Heart right ventricle (tissue), 16 donors: ENCODE measurements at regions not wholly inside any gene's neighbourhood (a gene's known extent, or its start where the extent isn't known, plus 50 kb on each side); places are given as distances from the start of the nearest gene placed in this dataset.

ENCODE experiments used
- ATAC-seq, 8 donors: fragments of 200-7000 bp; cut with Tn5 transposase; one replicate each; pipeline ENCODE4 v1.9.1; 2020; ENCODE audit warnings: mild to moderate bottlenecking in 8 of 8, moderate library complexity in 8 of 8, moderate number of reproducible peaks in 1 of 8
- DNase-seq, 2 donors: peaks; one replicate each; pipeline ENCODE4 v3.0.0-alpha.2; 2020
- H3K27ac ChIP-seq, 10 donors: fragments of 200-600 bp; sonication (generic) in 2 of 10; one replicate each; pipeline versions ENCODE4 v1.5.0 to v1.8.0; 2020 to 2022; ENCODE audit warnings: mild to moderate bottlenecking in 3 of 10
- H3K27me3 ChIP-seq, 7 donors: fragments of 200-600 bp; one replicate each; pipeline ENCODE4 v1.8.0; 2021 to 2022; ENCODE audit warnings: mild to moderate bottlenecking in 2 of 7
- H3K36me3 ChIP-seq, 9 donors: fragments of 200-600 bp; sonication (generic) in 1 of 9; one replicate each; pipeline versions ENCODE4 v1.5.0 to v1.8.0; 2020 to 2022; ENCODE audit warnings: mild to moderate bottlenecking in 2 of 9
- H3K4me1 ChIP-seq, 9 donors: fragments of 200-600 bp; sonication (generic) in 1 of 9; one replicate each; pipeline versions ENCODE4 v1.5.0 to v1.8.0; 2020 to 2022; ENCODE audit warnings: mild to moderate bottlenecking in 4 of 9
- H3K4me3 ChIP-seq, 10 donors: fragments of 200-600 bp; sonication (generic) in 2 of 10; one replicate each; pipeline versions ENCODE4 v1.5.0 to v1.8.0; 2020 to 2022; ENCODE audit warnings: mild to moderate bottlenecking in 7 of 10, moderate library complexity in 2 of 10
- H3K9me3 ChIP-seq, 11 donors: fragments of 200-600 bp in 10 of 11; sonication (generic) in 2 of 11; one replicate each; pipeline versions ENCODE4 v1.5.0 to v1.8.0; 2013 to 2022; ENCODE audit warnings: mild to moderate bottlenecking in 2 of 11, control low read depth in 1 of 11, moderate library complexity in 1 of 11
- CTCF ChIP-seq, 9 donors: fragments of 200-600 bp; sonication (generic) in 2 of 9; IDR thresholded peaks; one replicate each; pipeline versions ENCODE4 v1.5.0 to v1.8.0; 2021 to 2022; ENCODE audit warnings: antibody characterized with exemption in 9 of 9, mild to moderate bottlenecking in 5 of 9, moderate library complexity in 1 of 9
- WGBS, 2 donors: extraction: QIAGEN DNeasy Blood & Tissue Kit; methylation state at CpG; one replicate each; pipeline ENCODE4 v1.1.7; 2013; ENCODE audit warnings: inconsistent platforms in 1 of 2; 5-methylcytosine and 5-hydroxymethylcytosine counted together
- intact Hi-C, 10 donors: fragments of 100-400 bp; cut with DNase I; formaldehyde crosslinking; loops; one replicate each; pipeline versions ENCODE4 v1.11.1 to v1.14.2; 2022
- donor health status: Arrhythmogenic right ventricular cardiomyopathy.
- donor health status: ischemic (EF 13 %, LVEDD 7.1; RV severe dilation, severe dysfunction).
- donor health status: healthy with polysubstance abuse.
- donor health status: DM: no; HTN: yes; CAD: no.
- donor health status: DM: no; HTN: no; CAD: no.
- donor health status: ischemic (EF 25% LVEDD 6.9; RV normal size, moderate dysfunction).
- donor health status: ischemic (EF 25% LVEDD 5.7; RV mildly dilated, moderate dysfunction).
- donor health status: healthy.
- donor health status: DM: yes; HTN: yes; CAD: no.
- donor health status: Ischemic cardiomyopathy.
- donor health status: ischemic (EF 35%, LVEDD 5.7; RV mildly dilated, moderate dysfunction).
- donor health status: nonischemic (EF 11% LVEDD 7.7; RV severe dilation, severe dysfunction).
- donor health status: DM: yes; HTN: yes; CAD: no.
- donor health status: PGD.
- donor health status: ischemic (EF 29% LVEDD 5.4; RV normal size, mild dysfunction).
- donor health status: nonischemic (EF 23%, LVEDD 6.1; RV moderate dilation, normal function).

GRCh38 chrX:13257223-13258051 lies 62.4 kb downstream of the ATXN3L start:
- TF ChIP-seq CTCF (IDR thresholded peaks at IDR 0.05), result no peak
- Histone ChIP-seq H3K36me3 (no peaks in the 10 kb centered on the region), H3K27ac (no peak overlapping the region), H3K4me3 (no peak overlapping the region), H3K9me3 (peaks cover 0 to 5% (median 0%) of the 10 kb centered on the region in 11 donors), H3K4me1 (peaks cover 0 to 7% (median 0%) of the 10 kb centered on the region in 9 donors), H3K27me3 (peaks cover 0 to 43% (median 0%) of the 10 kb centered on the region in 7 donors)
- DNase-seq, result no peak
- 58 to 70% methylated on average over 6 of the region's 6 CpGs for WGBS, 2 donors
- intact Hi-C loops, result loop anchor here in 1 of 10 donors (10.0 kb wide), 2 partner anchors 227 to 283 kb away; partner anchors contain the start of gene TMSB4X
- ATAC-seq, result no peak

- no peak overlapping the region for H3K4me3 ChIP-seq
- peaks cover 0 to 46% (median 0%) of the 10 kb centered on the region in 7 donors for H3K27me3 ChIP-seq
- H3K27ac ChIP-seq, result no peak overlapping the region
- H3K36me3 ChIP-seq, result no peaks in the 10 kb centered on the region
- DNase-seq, result no peak
- intact Hi-C loops, result loop anchor here in 1 of 10 donors (10.0 kb wide), 2 partner anchors 228 to 282 kb away; partner anchors contain the start of gene TMSB4X
- TF ChIP-seq CTCF (IDR thresholded peaks at IDR 0.05), result no peak
- peaks cover 0 to 11% (median 0%) of the 10 kb centered on the region in 9 donors for H3K4me1 ChIP-seq
- peaks cover 0 to 5% (median 0%) of the 10 kb centered on the region in 11 donors for H3K9me3 ChIP-seq
- no peak for ATAC-seq
These were observed 63.2 kb downstream of the ATXN3L start for GRCh38 chrX:13256603-13257002.

GRCh38 chrX:13254870-13255269 lies 65.0 kb downstream of the ATXN3L start:
- ATAC-seq, result no peak
- no peak for DNase-seq
- H3K36me3 ChIP-seq, result no peaks in the 10 kb centered on the region
- peaks cover 0 to 54% (median 0%) of the 10 kb centered on the region in 7 donors for H3K27me3 ChIP-seq
- peaks cover 0 to 22% (median 0%) of the 10 kb centered on the region in 9 donors for H3K4me1 ChIP-seq
- intact Hi-C loops, result loop anchor here in 1 of 10 donors (10.0 kb wide), 2 partner anchors 230 to 280 kb away; partner anchors contain the start of gene TMSB4X
- TF ChIP-seq CTCF (IDR thresholded peaks at IDR 0.05), result no peak
- H3K27ac ChIP-seq, result no peak overlapping the region
- no peak overlapping the region for H3K4me3 ChIP-seq
- WGBS, 2 donors, result 98 to 99% methylated on average over 3 of the region's 3 CpGs
- peaks cover 0 to 5% (median 0%) of the 10 kb centered on the region in 11 donors for H3K9me3 ChIP-seq

- H3K27me3 ChIP-seq, result peaks cover 0 to 48% (median 0%) of the 10 kb centered on the region in 7 donors
- no peak for DNase-seq
- H3K27ac ChIP-seq, result peak overlapping the region in 1 of 10 donors; percentile 13
- TF ChIP-seq CTCF (IDR thresholded peaks at IDR 0.05), result peak in 2 of 9 donors; percentile 14 to 18
- peaks cover 0 to 22% (median 0%) of the 10 kb centered on the region in 9 donors for H3K4me1 ChIP-seq
- intact Hi-C loops, result loop anchor here in 1 of 10 donors (10.0 kb wide), 2 partner anchors 231 to 279 kb away; partner anchors contain the start of gene TMSB4X
- no peaks in the 10 kb centered on the region for H3K36me3 ChIP-seq
- peak in 4 of 8 donors; percentile 36 to 52 (median 47) for ATAC-seq
- WGBS, 2 donors, result 73 to 81% methylated on average over 5 of the region's 5 CpGs
- H3K4me3 ChIP-seq, result no peak overlapping the region
- peaks cover 0 to 5% (median 0%) of the 10 kb centered on the region in 11 donors for H3K9me3 ChIP-seq
These were observed 65.6 kb downstream of the ATXN3L start for GRCh38 chrX:13254076-13254785.
